ENCODE measurements at regions not wholly inside any gene's neighbourhood (a gene's known extent, or its start where the extent isn't known, plus 50 kb on each side); places are given as distances from the start of the nearest gene placed in this dataset.

- DNase-seq (ENCODE audit: low spot score): no peak
- no peak for FAIRE-seq
Measured at GRCh38 chr2:239676716-239677452, 276.1 kb upstream of the HDAC4 start.

- DNase-seq (ENCODE audit: low spot score) (no peak), FAIRE-seq (no peak)
Measured at GRCh38 chr2:239675826-239676715, 275.3 kb upstream of the HDAC4 start.

GRCh38 chr2:239674981-239675825 lies 274.4 kb upstream of the HDAC4 start:
- DNase-seq (ENCODE audit: low spot score) (no peak), FAIRE-seq (no peak)

GRCh38 chr2:239674101-239674980 lies 273.5 kb upstream of the HDAC4 start:
- no peak for DNase-seq (ENCODE audit: low spot score)
- FAIRE-seq: no peak

GRCh38 chr2:239673641-239674040 lies 272.8 kb upstream of the HDAC4 start:
- DNase-seq (ENCODE audit: low spot score) (no peak), FAIRE-seq (no peak)

- DNase-seq (ENCODE audit: low spot score): no peak
- FAIRE-seq: no peak
Measured at GRCh38 chr2:239671916-239672849, 271.4 kb upstream of the HDAC4 start.

- FAIRE-seq (no peak), DNase-seq (ENCODE audit: low spot score) (no peak)
Measured at GRCh38 chr2:239671471-239671870, 270.7 kb upstream of the HDAC4 start.

GRCh38 chr2:239670463-239671120 lies 269.8 kb upstream of the HDAC4 start:
- DNase-seq (ENCODE audit: low spot score) (no peak), FAIRE-seq (no peak)

GRCh38 chr2:239669899-239670460 lies 269.2 kb upstream of the HDAC4 start:
- no peak for DNase-seq (ENCODE audit: low spot score)
- no peak for FAIRE-seq

- DNase-seq (ENCODE audit: low spot score): no peak
- FAIRE-seq: no peak
Measured at GRCh38 chr2:239669181-239669898, 268.5 kb upstream of the HDAC4 start.

GRCh38 chr2:239668651-239669050 lies 267.8 kb upstream of the HDAC4 start:
- DNase-seq (ENCODE audit: low spot score) (no peak), FAIRE-seq (peak; percentile 30)

GRCh38 chr2:239668042-239668441 lies 267.2 kb upstream of the HDAC4 start:
- no peak for DNase-seq (ENCODE audit: low spot score)
- FAIRE-seq: no peak

GRCh38 chr2:239667431-239667985 lies 266.7 kb upstream of the HDAC4 start:
- no peak for FAIRE-seq

GRCh38 chr2:239666855-239667376 lies 266.1 kb upstream of the HDAC4 start:
- FAIRE-seq (no peak), DNase-seq (ENCODE audit: low spot score) (no peak)

More at GRCh38 chr2:239667431-239667985, 266.7 kb upstream of the HDAC4 start:
- DNase-seq (ENCODE audit: low spot score): no peak

- DNase-seq (ENCODE audit: low spot score): no peak
- FAIRE-seq: no peak
Measured at GRCh38 chr2:239666053-239666854, 265.4 kb upstream of the HDAC4 start.

GRCh38 chr2:239664216-239664810 lies 263.5 kb upstream of the HDAC4 start:
- DNase-seq (ENCODE audit: low spot score): no peak
- peak; percentile 61 for FAIRE-seq
